SW480 (cell line): ENCODE measurements at regions not wholly inside any gene's neighbourhood (a gene's known extent, or its start where the extent isn't known, plus 50 kb on each side); places are given as distances from the start of the nearest gene placed in this dataset.
"Not testable (repeated sequence)": the region's sequence is repeated elsewhere in the genome, so short reads cannot be mapped to it uniquely, and the experiment has no call there.

Experiments
- DNase-seq: peaks from one replicate; pipeline ENCODE4 v3.0.0-alpha.2; 2016; ENCODE audit warnings: low spot score

GRCh38 chr3:73120710-73121109 is 59.3 kb downstream of the EBLN2 start:
- no peak for DNase-seq

GRCh38 chr3:73121669-73122331 is 60.3 kb downstream of the EBLN2 start:
- DNase-seq: peak; percentile 23

- DNase-seq: no peak
Measured at GRCh38 chr3:73134034-73134433, 72.6 kb downstream of the EBLN2 start.

DNA sequence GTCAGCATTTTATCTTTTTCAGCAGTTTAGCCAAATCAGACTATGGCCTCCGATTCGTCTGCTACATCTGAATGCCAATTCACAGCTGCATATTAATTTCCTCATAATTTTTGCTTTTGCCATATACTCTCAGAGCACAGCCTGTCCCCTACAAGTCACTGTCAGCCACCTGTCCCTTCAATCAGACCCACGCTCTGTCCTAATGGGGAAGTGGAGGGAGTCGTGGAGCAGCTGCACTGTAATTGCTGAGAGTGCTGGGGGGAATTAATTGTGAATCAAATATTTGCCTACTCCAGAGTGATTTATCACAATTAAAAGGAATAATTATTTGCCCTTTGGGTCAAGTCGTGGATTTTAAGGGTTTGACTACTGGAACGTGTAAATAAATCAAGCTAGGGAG is 75.5 kb downstream of the EBLN2 start:
- no peak for DNase-seq

- no peak for DNase-seq
Measured at GRCh38 chr3:73137736-73138403, 76.4 kb downstream of the EBLN2 start.

DNA sequence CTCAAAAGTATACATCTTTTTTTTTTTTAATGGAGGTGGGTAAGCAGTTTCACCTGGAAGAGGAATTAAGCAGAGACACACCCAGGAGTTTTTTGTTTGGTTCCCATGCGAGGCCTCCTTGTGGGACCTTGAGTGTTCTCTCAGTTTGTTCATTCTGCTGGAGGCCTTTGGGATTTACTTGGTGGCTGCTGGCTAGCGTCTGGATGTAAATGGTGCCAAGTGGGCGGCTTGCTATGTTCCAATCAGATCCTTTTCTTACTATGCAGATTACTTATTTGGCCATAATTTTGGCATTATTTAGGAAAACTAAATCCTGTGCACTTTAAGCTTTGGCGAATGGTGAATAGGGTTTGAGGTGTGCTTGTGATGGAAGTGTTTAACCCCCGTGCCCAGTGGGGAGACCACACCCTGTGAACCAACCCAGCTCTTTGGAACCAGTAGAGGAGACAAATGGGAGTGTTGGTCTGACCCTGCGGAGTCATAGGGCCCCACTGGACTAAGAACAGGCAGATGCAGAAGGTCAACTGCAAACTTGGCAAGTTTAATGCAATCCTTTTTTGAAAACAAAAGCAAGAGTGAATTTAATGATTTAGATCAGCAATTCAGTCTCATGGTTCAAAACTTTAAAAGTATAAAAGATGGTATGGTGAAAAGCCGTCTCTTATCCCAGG is 79.4 kb downstream of the EBLN2 start:
- no peak for DNase-seq

DNA sequence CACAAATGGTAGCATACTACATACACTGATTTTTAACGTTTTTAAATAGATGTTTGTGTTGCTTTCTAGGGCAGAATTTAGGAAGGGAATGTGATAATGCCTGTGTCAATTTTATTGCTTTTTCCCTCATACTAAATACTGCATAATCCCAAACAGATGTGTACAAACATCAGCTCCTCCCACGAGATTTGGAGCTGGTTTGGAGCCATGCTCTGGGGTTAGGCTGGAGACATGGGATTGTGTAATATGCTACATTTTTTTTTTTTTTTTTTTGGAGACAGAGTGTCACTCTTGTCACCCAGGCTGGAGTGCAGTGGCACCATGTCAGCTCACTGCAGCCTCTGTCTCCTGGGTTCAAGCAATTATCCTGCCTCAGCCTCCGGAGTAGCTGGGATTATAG is 80.1 kb downstream of the EBLN2 start:
- DNase-seq: no peak

DNA sequence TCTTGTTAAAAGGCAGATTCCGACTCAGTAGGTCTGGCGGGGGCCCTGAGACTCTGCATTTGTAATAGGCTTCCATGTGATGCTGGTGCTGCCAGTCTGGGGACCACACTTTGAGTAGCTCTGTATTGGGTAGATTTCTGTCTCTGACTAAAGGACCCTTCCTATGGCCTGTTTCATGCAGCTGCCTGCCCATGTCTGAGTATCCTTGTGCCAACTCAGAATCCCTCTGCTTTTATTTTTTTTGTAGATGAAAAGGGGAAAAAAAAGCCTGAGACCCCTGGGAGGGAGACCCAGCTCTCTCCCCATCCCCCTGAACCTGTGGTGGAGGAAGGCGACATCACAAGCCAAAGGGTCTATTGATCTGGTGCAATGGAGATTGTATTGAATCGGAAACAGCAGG is 81.9 kb downstream of the EBLN2 start:
- DNase-seq: no peak

DNA sequence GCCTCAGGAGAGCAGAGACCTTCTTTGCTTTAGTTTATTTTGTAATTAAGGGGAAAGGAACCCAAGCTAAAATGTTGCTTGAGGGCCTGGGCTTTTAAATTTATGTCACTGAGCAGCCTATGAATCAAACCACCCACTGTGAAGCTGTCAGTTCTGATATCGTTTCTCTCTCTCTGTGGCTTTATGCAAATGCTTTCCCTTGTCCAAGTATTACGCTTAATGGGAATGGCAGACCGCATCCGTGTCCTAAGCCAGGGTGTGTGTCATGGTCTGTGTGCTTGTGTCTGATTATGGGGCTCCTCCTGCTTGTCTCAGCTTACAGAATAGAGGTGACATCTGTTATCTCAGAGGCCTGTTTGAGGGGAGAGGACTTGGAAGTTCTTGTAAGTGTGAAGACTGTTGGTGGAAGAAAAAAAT is 82.4 kb downstream of the EBLN2 start:
- peak; percentile 66 for DNase-seq

DNA sequence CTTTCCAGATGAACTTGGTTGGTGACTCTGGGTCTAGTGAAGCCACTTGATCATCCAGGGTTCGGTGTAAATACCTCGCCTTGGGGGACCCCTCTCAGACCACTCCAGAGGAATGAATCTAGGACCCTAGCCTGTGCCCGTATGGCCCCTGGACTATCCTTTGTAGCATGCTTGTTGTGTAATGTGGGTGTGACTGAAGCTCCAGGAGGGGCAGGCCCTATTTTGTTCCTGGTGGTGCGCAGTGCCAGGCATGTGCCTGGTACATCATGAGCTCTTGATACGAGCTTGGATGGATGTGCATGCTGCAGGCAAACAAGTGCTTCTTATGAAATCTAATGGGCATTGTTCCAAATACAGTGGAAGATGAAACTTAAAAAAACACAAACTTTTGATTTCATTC is 82.8 kb downstream of the EBLN2 start:
- no peak for DNase-seq

DNA sequence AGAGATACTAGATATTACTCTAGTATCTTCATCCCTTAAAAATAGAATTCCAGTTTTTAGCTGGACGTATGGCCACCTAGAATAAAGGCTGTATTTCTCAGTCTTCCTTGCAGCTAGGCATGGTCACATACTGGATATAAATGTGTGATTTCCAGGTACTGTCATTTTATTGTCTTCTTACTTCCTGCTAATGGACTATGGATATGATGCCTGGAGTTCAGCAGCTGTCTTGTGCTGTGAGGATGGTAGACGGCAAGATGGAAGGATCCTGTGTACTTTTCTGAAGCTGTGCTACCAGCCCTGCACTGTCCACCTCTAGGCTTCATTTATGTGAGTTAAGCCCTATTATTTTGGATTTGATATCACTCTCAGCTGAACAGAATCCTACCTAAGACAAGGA is 83.4 kb downstream of the EBLN2 start:
- DNase-seq: no peak

GRCh38 chr3:73147479-73147878 is 86.0 kb downstream of the EBLN2 start:
- DNase-seq: not testable (repeated sequence)

DNA sequence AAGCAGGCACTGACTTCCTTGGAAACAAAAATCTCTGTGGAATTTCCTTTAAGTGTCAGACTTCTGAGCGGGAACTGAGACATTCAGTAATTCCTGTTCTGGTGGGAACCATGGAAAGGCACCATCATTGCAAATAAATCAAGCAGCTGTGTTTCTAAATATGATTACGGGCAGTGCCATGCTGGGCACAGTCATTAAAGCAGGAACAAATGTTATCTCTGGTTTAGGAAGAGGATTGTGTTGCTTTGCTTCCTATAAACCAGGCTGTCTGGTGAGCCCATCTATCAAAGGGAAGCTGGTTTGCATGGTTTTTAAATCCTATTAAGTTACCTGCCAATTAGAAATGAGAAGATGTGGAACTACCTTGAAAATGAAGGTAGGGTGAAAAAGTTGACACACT is 86.7 kb downstream of the EBLN2 start:
- DNase-seq: no peak

GRCh38 chr3:73148682-73149081 is 87.2 kb downstream of the EBLN2 start:
- no peak for DNase-seq

DNA sequence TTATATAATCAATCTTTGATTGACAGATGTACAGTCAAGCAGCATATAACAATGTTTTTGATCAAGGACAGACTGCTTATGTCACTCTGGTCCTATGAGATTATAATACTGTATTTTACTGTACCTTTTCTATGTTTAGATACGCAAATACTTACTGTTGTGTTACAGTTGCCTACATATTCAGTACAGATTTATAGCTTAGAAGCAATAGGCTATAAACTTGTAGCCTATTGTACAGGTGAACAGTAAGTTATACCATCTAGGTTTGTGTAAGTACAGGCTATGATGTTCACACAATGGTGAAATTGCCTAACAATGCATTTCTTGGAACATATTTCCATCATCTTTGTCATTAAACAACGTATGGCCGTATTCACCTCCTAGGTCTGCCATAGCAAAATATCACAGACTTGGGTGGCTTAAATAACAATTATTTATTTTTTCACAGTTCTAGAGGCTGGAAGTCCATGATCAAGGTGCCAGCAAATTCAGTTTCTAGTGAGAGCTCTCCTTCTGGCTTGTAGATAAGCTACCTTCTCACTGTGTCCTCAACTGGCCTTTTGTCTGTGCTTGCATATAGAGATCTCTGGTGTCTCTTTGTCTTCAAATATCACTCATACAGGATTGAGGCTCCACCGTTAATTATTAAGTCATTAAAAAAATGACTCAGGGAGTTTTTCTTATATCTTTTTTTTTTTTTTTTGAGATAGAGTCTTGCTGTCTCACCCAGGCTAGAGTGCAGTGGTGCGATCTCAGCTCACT is 89.1 kb downstream of the EBLN2 start:
- DNase-seq: no peak

DNA sequence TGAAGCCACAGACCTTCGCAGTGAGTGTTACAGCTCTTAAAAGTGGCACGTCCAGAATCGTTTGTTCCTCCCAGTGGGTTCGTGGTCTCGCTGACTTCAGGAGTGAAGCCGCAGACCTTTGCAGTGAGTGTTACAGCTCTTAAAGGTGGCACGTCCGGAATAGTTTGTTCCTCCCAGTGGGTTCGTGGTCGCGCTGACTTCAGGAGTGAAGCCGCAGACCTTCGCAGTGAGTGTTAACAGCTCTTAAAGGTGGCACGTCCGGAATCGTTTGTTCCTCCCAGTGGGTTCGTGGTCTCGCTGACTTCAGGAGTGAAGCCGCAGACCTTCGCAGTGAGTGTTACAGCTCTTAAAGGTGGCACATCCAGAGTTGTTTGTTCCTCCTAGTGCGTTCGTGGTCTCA is 91.1 kb downstream of the EBLN2 start:
- DNase-seq: not testable (repeated sequence)

- not testable (repeated sequence) for DNase-seq
Measured at GRCh38 chr3:73153057-73153456, 91.6 kb downstream of the EBLN2 start.

GRCh38 chr3:73154261-73154660 is 92.8 kb downstream of the EBLN2 start:
- DNase-seq: not testable (repeated sequence)

- DNase-seq: not testable (repeated sequence)
Measured at GRCh38 chr3:73155441-73155840, 94.0 kb downstream of the EBLN2 start.

GRCh38 chr3:73164622-73165021 is 103.2 kb downstream of the EBLN2 start:
- no peak for DNase-seq

DNA sequence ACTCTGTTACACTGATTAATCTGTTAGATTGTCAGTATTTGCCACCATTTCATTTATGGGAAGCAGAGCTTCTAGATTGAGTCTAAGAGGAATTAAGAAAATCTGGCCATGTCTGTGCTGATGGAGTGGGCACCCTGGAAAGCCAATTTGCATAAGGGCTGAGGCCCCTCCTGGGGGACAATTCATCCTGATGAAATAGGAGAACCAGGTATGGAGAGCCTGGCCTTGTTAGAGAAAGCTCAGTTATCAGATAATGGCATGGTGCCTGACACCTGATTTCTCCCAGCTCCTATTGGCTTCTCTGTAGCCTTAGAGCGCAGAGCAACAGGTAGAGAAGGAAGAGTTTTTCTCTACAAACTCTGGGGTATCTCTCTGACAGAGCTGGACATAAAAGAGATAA is 114.2 kb downstream of the EBLN2 start:
- no peak for DNase-seq

GRCh38 chr3:73176941-73177340 is 115.5 kb downstream of the EBLN2 start:
- no peak for DNase-seq

DNA sequence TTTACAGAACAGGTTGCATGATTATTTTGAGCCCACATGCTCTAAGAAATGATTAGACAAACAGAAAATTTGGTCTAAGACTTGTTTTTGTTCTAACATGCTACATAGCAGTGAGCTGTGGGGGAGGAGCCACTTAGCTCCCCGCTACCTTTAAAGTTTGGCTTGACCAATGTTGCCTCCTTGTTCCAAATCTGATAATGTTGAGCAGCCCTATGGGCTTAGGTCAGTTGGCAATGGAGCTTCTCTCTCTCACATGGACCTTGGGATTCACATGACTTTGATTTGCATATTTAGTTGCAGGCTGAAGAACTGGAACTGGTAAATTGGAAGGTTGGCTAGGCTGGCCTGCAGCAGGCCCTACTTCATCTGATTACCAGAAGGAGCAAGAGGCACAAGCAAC is 116.4 kb downstream of the EBLN2 start:
- DNase-seq: no peak
